ENCODE measurements at regions not wholly inside any gene's neighbourhood (a gene's known extent, or its start where the extent isn't known, plus 50 kb on each side); places are given as distances from the start of the nearest gene placed in this dataset.
A peak's percentile ranks its signal among the peaks of the same experiment; 100 is the strongest.
"Not testable (repeated sequence)": the region's sequence is repeated elsewhere in the genome, so short reads cannot be mapped to it uniquely, and the experiment has no call there.

GRCh38 chr2:216775043-216775453 is 79.7 kb upstream of the IGFBP5 start:
- DNase-seq (ENCODE audit: low read depth): no peak

GRCh38 chr2:216774620-216775019 is 79.3 kb upstream of the IGFBP5 start:
- DNase-seq (ENCODE audit: low read depth): no peak

DNA sequence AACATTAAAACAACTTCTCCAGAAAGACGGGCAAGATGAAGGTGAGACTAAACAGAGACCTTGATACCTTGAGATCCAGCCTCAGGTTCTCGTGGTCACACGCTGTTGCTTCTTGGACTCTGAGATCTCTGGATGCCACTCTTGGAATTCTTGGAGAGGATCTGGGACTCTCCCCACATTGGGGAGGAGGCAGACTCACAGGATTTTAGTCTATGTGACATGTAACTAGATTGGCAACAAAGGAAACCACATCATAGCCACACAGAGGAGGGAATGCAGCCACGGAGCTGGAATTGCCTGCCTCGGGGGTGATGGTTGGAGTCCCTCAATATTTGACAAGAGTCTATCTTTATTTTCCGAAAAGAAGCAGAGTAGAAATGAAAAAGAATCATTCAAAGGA is 78.8 kb upstream of the IGFBP5 start:
- no peak for DNase-seq (ENCODE audit: low read depth)

GRCh38 chr2:216773072-216773471 is 77.7 kb upstream of the IGFBP5 start:
- peak; percentile 86 for DNase-seq (ENCODE audit: low read depth)

GRCh38 chr2:216770717-216771116 is 75.4 kb upstream of the IGFBP5 start:
- no peak for DNase-seq (ENCODE audit: low read depth)

GRCh38 chr2:216770050-216770449 is 74.7 kb upstream of the IGFBP5 start:
- DNase-seq (ENCODE audit: low read depth): no peak

GRCh38 chr2:216769626-216770025 is 74.3 kb upstream of the IGFBP5 start:
- no peak for DNase-seq (ENCODE audit: low read depth)

DNA sequence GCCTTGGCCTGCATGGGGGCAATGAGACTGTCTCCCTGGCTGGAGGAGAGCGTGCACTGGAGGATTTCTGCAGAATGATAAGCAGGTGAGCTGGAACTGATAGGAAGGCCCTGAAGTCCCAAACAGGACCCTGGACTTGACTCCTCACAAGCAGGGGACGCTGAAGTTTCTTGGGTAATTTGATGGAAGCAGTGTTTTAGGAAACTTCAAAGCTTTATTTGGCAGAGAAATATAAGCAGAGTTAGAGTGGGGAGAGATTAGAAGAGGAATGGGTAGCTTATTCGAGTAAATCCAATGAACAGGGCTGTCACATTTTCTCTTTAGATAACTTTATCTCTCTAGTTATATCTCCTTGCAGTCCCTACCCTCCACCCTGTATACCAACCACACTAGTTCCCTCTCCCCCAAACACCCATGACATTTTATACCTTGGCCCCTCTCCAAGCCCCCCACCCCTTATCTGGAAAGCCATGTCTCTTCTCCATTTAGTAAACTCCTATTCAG is 73.6 kb upstream of the IGFBP5 start:
- DNase-seq (ENCODE audit: low read depth): peak; percentile 69

DNA sequence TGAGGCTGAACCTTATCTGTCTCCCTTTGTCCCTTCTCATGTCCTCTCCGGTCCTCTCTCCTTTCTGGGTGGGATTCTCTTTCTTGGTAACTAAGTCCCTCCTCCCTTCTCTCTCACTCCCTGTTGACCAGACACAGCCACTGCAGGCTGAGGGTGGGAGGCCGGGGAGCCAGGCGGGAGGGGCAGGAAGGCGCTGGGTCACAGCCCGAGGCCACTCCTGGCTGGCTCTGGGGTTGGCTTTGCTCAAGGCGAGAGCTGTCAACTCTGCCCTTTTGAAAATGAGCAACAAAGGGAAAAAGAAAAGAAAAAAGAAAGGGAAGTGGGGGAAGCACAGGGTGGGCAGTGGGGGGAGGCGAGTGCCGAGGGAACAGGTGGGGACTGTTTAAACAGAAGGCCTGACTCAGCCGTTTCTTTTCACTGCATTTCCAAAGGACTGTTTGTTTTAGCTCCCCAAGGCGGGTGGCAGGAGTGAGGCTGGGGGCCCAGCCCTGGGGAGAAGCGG is 70.5 kb upstream of the IGFBP5 start:
- peak; percentile 55 for DNase-seq (ENCODE audit: low read depth)

- no peak for DNase-seq (ENCODE audit: low read depth)
These were observed 68.0 kb upstream of the IGFBP5 start for GRCh38 chr2:216763396-216763795.

DNA sequence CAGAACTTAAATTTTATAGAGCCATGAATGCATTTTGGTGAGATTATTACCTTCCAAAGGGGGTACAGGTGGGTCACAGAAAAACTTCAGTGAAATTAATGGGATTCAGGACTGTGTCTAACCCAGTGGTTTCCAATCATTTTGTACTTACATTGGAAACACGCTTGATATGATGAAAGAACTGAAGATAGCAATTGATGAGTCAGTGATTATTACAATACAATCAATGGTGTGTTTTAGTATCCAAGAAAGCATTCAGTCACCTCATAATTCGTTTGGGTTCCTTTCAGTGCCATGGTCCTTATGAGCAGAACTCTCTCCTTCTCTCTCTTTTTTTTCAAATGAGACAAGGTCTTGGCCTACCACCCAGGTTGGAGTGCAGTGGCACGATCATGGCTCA is 66.5 kb upstream of the IGFBP5 start:
- DNase-seq (ENCODE audit: low read depth): no peak

DNA sequence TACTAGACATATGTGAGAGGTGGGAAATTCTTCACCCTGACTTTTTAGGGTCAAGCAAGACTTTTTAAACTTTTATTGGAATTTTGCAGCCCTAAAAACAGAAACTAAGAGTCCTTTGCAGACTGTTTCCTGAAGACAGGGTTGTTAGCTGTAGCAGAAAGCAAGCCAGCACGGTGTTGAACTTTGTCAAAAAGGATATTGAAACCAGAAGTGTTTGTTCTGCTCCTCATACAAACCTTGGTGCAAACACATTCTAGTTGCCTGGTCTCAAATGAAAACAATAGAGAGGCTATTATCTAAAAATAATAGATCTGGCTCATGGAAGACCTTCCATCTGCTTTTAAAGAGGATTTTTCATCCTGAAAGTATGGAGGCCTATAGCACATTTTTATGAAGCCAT is 65.8 kb upstream of the IGFBP5 start:
- no peak for DNase-seq (ENCODE audit: low read depth)

- no peak for DNase-seq (ENCODE audit: low read depth)
These were observed 63.2 kb upstream of the IGFBP5 start for GRCh38 chr2:216758256-216759155.

DNA sequence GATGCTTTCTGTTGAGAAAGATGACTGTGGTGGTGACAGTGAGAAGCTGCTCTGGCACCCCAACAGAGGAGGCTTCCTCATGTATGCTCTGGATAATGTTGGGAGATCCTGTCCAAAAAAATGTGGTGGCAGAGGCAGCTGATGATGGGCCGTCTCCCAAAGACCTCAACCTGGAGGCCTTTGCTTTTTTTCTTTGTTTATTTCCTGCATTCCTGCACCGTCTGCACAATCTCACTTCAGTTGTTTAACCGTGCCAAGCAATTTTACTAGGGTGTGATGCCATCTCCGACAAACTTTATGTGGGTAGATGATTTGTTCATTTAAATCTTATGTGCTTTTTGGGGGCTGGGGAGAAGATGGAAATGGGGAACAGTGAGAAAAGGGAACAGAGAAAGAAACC is 62.2 kb upstream of the IGFBP5 start:
- no peak for DNase-seq (ENCODE audit: low read depth)

DNA sequence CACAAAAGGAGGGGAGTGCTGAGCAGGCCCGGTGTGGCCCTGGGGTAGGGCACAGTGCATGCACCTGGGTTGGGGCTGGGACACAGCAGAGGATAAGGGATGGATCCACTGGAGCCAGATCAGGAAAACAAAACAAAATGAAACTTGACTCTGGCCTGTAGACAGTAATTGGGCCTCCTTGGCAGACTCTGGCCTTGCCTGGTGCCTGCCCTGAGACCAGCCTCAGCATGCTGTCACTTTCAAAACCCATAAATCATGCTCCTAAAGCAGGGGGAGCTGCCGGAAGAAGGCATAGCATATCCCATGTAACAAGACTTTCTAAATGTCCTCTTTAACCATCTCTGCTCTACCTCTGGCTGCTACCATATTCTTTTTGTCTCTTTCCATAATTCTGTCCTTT is 61.1 kb upstream of the IGFBP5 start:
- no peak for DNase-seq (ENCODE audit: low read depth)

DNA sequence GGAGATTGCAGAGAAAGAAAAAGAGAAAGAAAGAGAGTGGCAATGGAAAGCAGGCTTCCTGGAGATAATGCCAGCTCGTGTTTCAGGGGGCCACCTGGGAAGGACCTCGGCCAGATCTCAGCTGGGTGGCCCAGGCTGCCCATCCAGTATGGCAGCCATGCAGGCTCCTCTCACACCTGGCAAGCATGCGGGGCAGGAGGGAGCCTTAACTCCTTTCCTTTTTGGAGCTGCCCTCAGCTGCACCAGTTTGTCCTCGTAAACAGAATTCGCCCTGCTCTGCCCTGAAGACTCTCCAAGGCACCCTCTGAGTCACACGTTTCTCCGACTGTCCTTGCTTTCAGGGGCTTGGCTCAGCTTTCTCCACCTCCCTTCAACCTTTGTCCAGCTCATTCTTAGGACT is 59.5 kb upstream of the IGFBP5 start:
- no peak for DNase-seq (ENCODE audit: low read depth)

DNA sequence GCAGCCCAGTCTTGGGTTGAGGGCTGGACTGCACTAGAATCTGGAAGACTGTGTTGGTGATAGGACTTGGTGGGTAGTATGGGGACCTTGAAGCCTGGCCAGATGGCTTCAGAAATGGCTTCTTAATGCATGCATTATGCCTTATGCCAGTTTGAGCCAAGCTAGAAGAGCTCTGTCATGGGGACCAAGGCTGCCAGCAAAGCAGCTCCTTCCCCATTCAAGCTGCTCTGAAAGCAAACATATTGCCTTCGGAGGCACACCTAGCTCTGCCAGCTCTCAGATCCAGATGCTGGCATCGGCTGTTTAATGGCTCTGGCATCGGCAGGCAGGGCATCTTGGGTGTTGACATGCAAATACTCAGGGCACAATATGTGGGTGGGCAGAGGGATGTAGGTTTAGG is 59.0 kb upstream of the IGFBP5 start:
- no peak for DNase-seq (ENCODE audit: low read depth)

GRCh38 chr2:216752855-216753505 is 57.6 kb upstream of the IGFBP5 start:
- DNase-seq (ENCODE audit: low read depth): no peak

GRCh38 chr2:216750750-216751149 is 55.4 kb upstream of the IGFBP5 start:
- not testable (repeated sequence) for DNase-seq (ENCODE audit: low read depth)

GRCh38 chr2:216746268-216746667 is 50.9 kb upstream of the IGFBP5 start:
- not testable (repeated sequence) for DNase-seq (ENCODE audit: low read depth)

- no peak for DNase-seq (ENCODE audit: low read depth)
These were observed 50.1 kb upstream of the IGFBP5 start for GRCh38 chr2:216745453-216745852.
